GM12878 (cell line): ENCODE measurements at regions not wholly inside any gene's neighbourhood (a gene's known extent, or its start where the extent isn't known, plus 50 kb on each side); places are given as distances from the start of the nearest gene placed in this dataset.

Source experiments
- ATAC-seq: fragments of 200-7000 bp; cut with Tn5 transposase; 3 replicates; pipeline ENCODE4 v1.9.1; 2020; ENCODE audit warnings: mild to moderate bottlenecking, moderate library complexity
- BruUV-seq: library from RNA; stranded (reverse); fragments of 400-500 nt; replicated peaks from 2 replicates; lab custom pipeline; 2021; lab: Mats Ljungman, UMichigan
- CTCF ChIA-PET: fragments of 300-600 bp; sonication (Branson Sonifier 250); formaldehyde crosslinking; extraction: SDS; loops from one replicate; lab custom pipeline; 2021; ENCODE audit warnings: inconsistent platforms; lab: Yijun Ruan, JAX
- POLR2A ChIA-PET: fragments of 350-600 bp; formaldehyde crosslinking; extraction: SDS; loops from one replicate; lab custom pipeline; 2021; ENCODE audit warnings: inconsistent platforms; lab: Charles Lee
- RAD21 ChIA-PET: fragments of 300-600 bp; sonication (Branson Sonifier 250); formaldehyde crosslinking; loops from one replicate; lab custom pipeline; 2023; ENCODE audit warnings: antibody characterized with exemption; ENCODE audit not compliant: unreplicated experiment; lab: Charles Lee
- SMC1A ChIA-PET: fragments of 300-600 bp; sonication (Branson Sonifier 250); formaldehyde crosslinking; loops from one replicate; lab custom pipeline; 2023; ENCODE audit not compliant: unreplicated experiment, uncharacterized antibody; lab: Charles Lee
- DNase-seq: peaks from one replicate; pipeline ENCODE4 v3.0.0-alpha.2; 2011; ENCODE audit warnings: low read depth, low spot score
- FAIRE-seq: peaks from 3 replicates; lab custom pipeline; 2011; peaks lifted over from hg19 to GRCh38; lab: Jason Lieb, UNC
- H2AFZ ChIP-seq: 2 replicates; pipeline ENCODE4 v1.6.0; 2011; ENCODE audit warnings: low read depth, low read length, control low read depth; ENCODE audit not compliant: control insufficient read depth
- H3K27ac ChIP-seq: 2 replicates; pipeline ENCODE4 v1.5.1; 2011; ENCODE audit warnings: control low read depth; ENCODE audit not compliant: control insufficient read depth, insufficient read depth
- H3K27me3 ChIP-seq, 2 experiments: replicated peaks in 1 of 2; 2 replicates each; pipeline versions ENCODE4 v1.6.0 to v1.6.1; 2011; ENCODE audit warnings: low read length in 1 of 2; ENCODE audit not compliant: control insufficient read depth in 2 of 2, insufficient read depth in 2 of 2
- H3K36me3 ChIP-seq, 2 experiments: 2 replicates each; pipeline ENCODE4 v1.5.1; 2011; ENCODE audit warnings: low read length in 1 of 2; ENCODE audit not compliant: control insufficient read depth in 2 of 2, insufficient read depth in 2 of 2
- H3K4me1 ChIP-seq: 2 replicates; pipeline ENCODE4 v1.6.1; 2011; ENCODE audit warnings: mild to moderate bottlenecking, low read length, moderate library complexity, mixed read lengths; ENCODE audit not compliant: control insufficient read depth, insufficient read depth
- H3K4me2 ChIP-seq: 2 replicates; pipeline ENCODE4 v1.6.0; 2011; ENCODE audit warnings: control low read depth; ENCODE audit not compliant: control insufficient read depth, insufficient read depth
- H3K4me3 ChIP-seq: fragments of 200-600 bp; sonication (generic); 2 replicates; pipeline ENCODE4 v1.5.1; 2016
- H3K79me2 ChIP-seq: 2 replicates; pipeline ENCODE4 v1.6.0; 2011; ENCODE audit warnings: low read length; ENCODE audit not compliant: control insufficient read depth, insufficient read depth
- H3K9ac ChIP-seq: 2 replicates; pipeline ENCODE4 v1.8.0; 2011; ENCODE audit warnings: low read length, control low read depth, mixed read lengths; ENCODE audit not compliant: control insufficient read depth, insufficient read depth
- H3K9me3 ChIP-seq: replicated peaks from 3 replicates; pipeline ENCODE4 v1.5.1; 2011; ENCODE audit warnings: mild to moderate bottlenecking, low read length; ENCODE audit not compliant: control insufficient read depth, insufficient read depth
- H4K20me1 ChIP-seq: 2 replicates; pipeline ENCODE4 v1.6.0; 2011; ENCODE audit not compliant: control insufficient read depth, insufficient read depth
- BCLAF1 ChIP-seq: fragments of 450-650 bp; IDR thresholded peaks from 2 replicates; pipeline ENCODE4 v1.6.1; 2017; ENCODE audit warnings: antibody characterized with exemption, mild to moderate bottlenecking, moderate library complexity
- EP300 ChIP-seq, 2 experiments: fragments of 150-350 bp in 1 of 2; IDR thresholded peaks; 2 replicates each; pipeline ENCODE4 v1.6.1; 2011 to 2012; ENCODE audit warnings: low read depth in 2 of 2, low read length in 2 of 2, borderline replicate concordance in 1 of 2, improper control_type of control experiment in 1 of 2, inconsistent platforms in 1 of 2; ENCODE audit not compliant: control insufficient read depth in 1 of 2
- ESRRA ChIP-seq: IDR thresholded peaks from 2 replicates; pipeline ENCODE4 v1.6.1; 2012; ENCODE audit warnings: mild to moderate bottlenecking, low read length, improper control_type of control experiment
- IRF3 ChIP-seq: fragments of 450-650 bp; IDR thresholded peaks from 2 replicates; pipeline ENCODE4 v1.6.1; 2014; ENCODE audit warnings: mild to moderate bottlenecking
- KDM1A ChIP-seq: fragments of 200-600 bp; sonication (generic); IDR thresholded peaks from 2 replicates; pipeline ENCODE4 v1.6.1; 2016; ENCODE audit warnings: borderline replicate concordance
- NFYB ChIP-seq: IDR thresholded peaks from 2 replicates; pipeline ENCODE4 v1.6.1; 2011; ENCODE audit warnings: low read depth, mild to moderate bottlenecking, low read length, improper control_type of control experiment, moderate library complexity; ENCODE audit not compliant: insufficient read depth
- NR2C1 ChIP-seq: fragments of 450-650 bp; IDR thresholded peaks from 2 replicates; pipeline ENCODE4 v1.6.1; 2017; ENCODE audit warnings: antibody characterized with exemption, mild to moderate bottlenecking, moderate library complexity
- NR2C2 ChIP-seq: IDR thresholded peaks from 2 replicates; pipeline ENCODE4 v1.6.1; 2011; ENCODE audit warnings: borderline replicate concordance, low read depth; ENCODE audit not compliant: control insufficient read depth, insufficient read length
- PBX3 ChIP-seq: IDR thresholded peaks from 2 replicates; pipeline ENCODE4 v1.6.1; 2011; ENCODE audit warnings: mild to moderate bottlenecking, low read depth, low read length, moderate library complexity; ENCODE audit not compliant: insufficient replicate concordance
- POLR2AphosphoS2 ChIP-seq: IDR thresholded peaks from 2 replicates; pipeline ENCODE4 v1.6.1; 2011; ENCODE audit warnings: low read depth, mild to moderate bottlenecking, low read length, improper control_type of control experiment, moderate library complexity
- RB1 ChIP-seq: fragments of 450-650 bp; formaldehyde crosslinking; IDR thresholded peaks from 2 replicates; pipeline ENCODE4 v1.6.1; 2017; ENCODE audit warnings: mild to moderate bottlenecking, borderline replicate concordance
- SUPT20H ChIP-seq: IDR thresholded peaks from 2 replicates; pipeline ENCODE4 v1.6.1; 2011; ENCODE audit warnings: low read depth, mild to moderate bottlenecking, low read length, moderate library complexity, borderline replicate concordance; ENCODE audit not compliant: control insufficient read depth
- TBL1XR1 ChIP-seq: IDR thresholded peaks from 2 replicates; pipeline ENCODE4 v1.6.1; 2012; ENCODE audit warnings: low read depth, low read length, improper control_type of control experiment
- ZBTB40 ChIP-seq: fragments of 450-650 bp; IDR thresholded peaks from 2 replicates; pipeline ENCODE4 v1.6.1; 2016; ENCODE audit warnings: mild to moderate bottlenecking, moderate library complexity, borderline replicate concordance
- WGBS: methylation state at CpG from one replicate; pipeline ENCODE4 v1.1.6; 2016; ENCODE audit warnings: low lambda C conversion rate; ENCODE audit not compliant: insufficient replicate concordance, insufficient coverage; ENCODE audit errors: missing lambda C conversion rate; 5-methylcytosine and 5-hydroxymethylcytosine counted together
- in situ Hi-C: fragments of 300-500 bp; cut with MboI; formaldehyde crosslinking; loops from 9 replicates; pipeline ENCODE4 v1.14.3; 2018; ENCODE audit warnings: mixed read lengths
- intact Hi-C: fragments of 100-400 bp; cut with micrococcal nuclease; formaldehyde crosslinking; loops from one replicate; pipeline ENCODE4 v1.14.2; 2022; ENCODE audit not compliant: unreplicated experiment

GRCh38 chr2:64832936-64833335 lies 156.3 kb upstream of the SLC1A4 start:
- in situ Hi-C loops (loop anchor here (10.0 kb wide), 1 partner anchor 188 kb away; no protein-coding TSS in a partner anchor), intact Hi-C loops (no loop called here)
- POLR2A ChIA-PET: interaction anchor here (1.0 to 1.7 kb wide), 6 partner anchors 9 to 82 kb away, joined by 3 to 5 read pairs (median 3); no protein-coding TSS in a partner anchor
- TF ChIP-seq NR2C1: no peak
- no peak for TF ChIP-seq RB1
- TF ChIP-seq EP300 (IDR thresholded peaks at IDR 0.05; ENCODE audit: borderline replicate concordance in 1 of 2, control insufficient read depth in 1 of 2, low read depth in 2 of 2, low read length in 2 of 2): no peak
- no peak for TF ChIP-seq POLR2AphosphoS2
- TF ChIP-seq KDM1A: no peak
- no peak for TF ChIP-seq NFYB
- no peak for TF ChIP-seq SUPT20H
- TF ChIP-seq PBX3: no peak
- TF ChIP-seq NR2C2: no peak
- no peak for TF ChIP-seq ESRRA
- TF ChIP-seq TBL1XR1: no peak
- no peak for TF ChIP-seq ZBTB40
- no peak for TF ChIP-seq BCLAF1
- no peak for TF ChIP-seq IRF3

More at GRCh38 chr2:64832936-64833335, 156.3 kb upstream of the SLC1A4 start:
- no peaks in the 10 kb centered on the region for H4K20me1 ChIP-seq
- no peak overlapping the region for H3K9ac ChIP-seq
- no peaks in the 10 kb centered on the region for H3K36me3 ChIP-seq
- H2AFZ ChIP-seq: no peak overlapping the region
- no peaks in the 10 kb centered on the region for H3K79me2 ChIP-seq
- H3K4me3 ChIP-seq: no peak overlapping the region
- H3K4me2 ChIP-seq: no peak overlapping the region
- H3K4me1 ChIP-seq: peaks cover 12% of the 10 kb centered on the region
- DNase-seq (no peak), ATAC-seq (no peak), FAIRE-seq (no peak)
- BruUV-seq: no TSS peak
- no peak overlapping the region for H3K27ac ChIP-seq
- 100% methylated on average over 1 of the region's 1 CpG for WGBS
- H3K27me3 ChIP-seq: no peaks in the 10 kb centered on the region
- peaks cover 2% of the 10 kb centered on the region; the same call in 1 of the 3 replicates for H3K9me3 ChIP-seq
- ChIA-PET SMC1A (interaction anchor here (0.9 to 5.2 kb wide), 19 partner anchors 9 to 217 kb away, joined by 3 to 52 read pairs (median 4); partner anchors contain the start of gene SERTAD2), RAD21 (interaction anchor here (1.1 to 7.8 kb wide), 12 partner anchors 16 to 251 kb away, joined by 3 to 65 read pairs (median 8); partner anchors contain the start of gene SERTAD2), CTCF (interaction anchor here (0.7 to 5.5 kb wide), 26 partner anchors 9 to 310 kb away, joined by 3 to 70 read pairs (median 6); partner anchors contain the start of genes AFTPH and SERTAD2)
